Spleen (tissue), 11 donors: ENCODE measurements at regions not wholly inside any gene's neighbourhood (a gene's known extent, or its start where the extent isn't known, plus 50 kb on each side); places are given as distances from the start of the nearest gene placed in this dataset.

Source experiments
- DNase-seq: peaks from one replicate; pipeline ENCODE4 v3.0.0-alpha.2; 2020
- H3K27ac ChIP-seq, 8 donors: fragments of 200-600 bp; sonication (generic) in 7 of 8; 1 replicate in 4 of 8; 2 replicates in 4 of 8; pipeline versions ENCODE4 v1.5.0 to v1.8.0; 2016 to 2021; ENCODE audit warnings: inconsistent platforms in 4 of 8, mild to moderate bottlenecking in 4 of 8, moderate library complexity in 1 of 8
- H3K27me3 ChIP-seq, 7 donors: fragments of 200-600 bp; sonication (generic) in 6 of 7; replicated peaks in 1 of 7; 1 replicate in 4 of 7; 2 replicates in 3 of 7; pipeline versions ENCODE4 v1.5.0 to v1.8.0; 2016 to 2021; ENCODE audit warnings: inconsistent platforms in 3 of 7, mild to moderate bottlenecking in 1 of 7
- H3K36me3 ChIP-seq, 6 donors: fragments of 200-600 bp; sonication (generic) in 5 of 6; 1 replicate in 4 of 6; 2 replicates in 2 of 6; pipeline versions ENCODE4 v1.5.0 to v1.8.0; 2016 to 2021; ENCODE audit warnings: inconsistent platforms in 2 of 6
- H3K4me1 ChIP-seq, 6 donors: fragments of 200-600 bp; sonication (generic) in 5 of 6; 1 replicate in 3 of 6; 2 replicates in 3 of 6; pipeline versions ENCODE4 v1.5.0 to v1.8.0; 2016 to 2021; ENCODE audit warnings: inconsistent platforms in 3 of 6
- H3K4me3 ChIP-seq, 8 donors: fragments of 200-600 bp; sonication (generic) in 7 of 8; 1 replicate in 4 of 8; 2 replicates in 4 of 8; pipeline versions ENCODE4 v1.5.0 to v1.8.0; 2016 to 2021; ENCODE audit warnings: inconsistent platforms in 4 of 8, mild to moderate bottlenecking in 4 of 8, moderate library complexity in 2 of 8
- H3K9me3 ChIP-seq, 8 donors: fragments of 200-600 bp; sonication (generic) in 7 of 8; 1 replicate in 4 of 8; 2 replicates in 4 of 8; pipeline versions ENCODE4 v1.5.0 to v1.8.0; 2016 to 2021; ENCODE audit warnings: inconsistent platforms in 4 of 8
- POLR2A ChIP-seq, 3 donors: fragments of 450-650 bp; IDR thresholded peaks; one replicate each; pipeline ENCODE4 v1.5.1; 2017; ENCODE audit warnings: antibody characterized with exemption in 3 of 3, mild to moderate bottlenecking in 1 of 3
- POLR2AphosphoS5 ChIP-seq, 3 donors: sonication (generic); formaldehyde crosslinking; IDR thresholded peaks; one replicate each; pipeline ENCODE4 v1.5.1; 2017; ENCODE audit warnings: antibody characterized with exemption in 3 of 3
- WGBS, 5 donors: extraction: QIAGEN DNeasy Blood & Tissue Kit in 3 of 5; methylation state at CpG; one replicate each; pipeline versions ENCODE4 v1.1.5 to v1.1.7; 2013 to 2018; 5-methylcytosine and 5-hydroxymethylcytosine counted together
- intact Hi-C: fragments of 100-400 bp; cut with DNase I; formaldehyde crosslinking; loops from one replicate; pipeline ENCODE4 v1.15.0; 2023; ENCODE audit warnings: low total_unique reads
- TF ChIP-seq, protein P1 (sequence below), 11 experiments: fragments of 200-600 bp in 7 of 11; fragments of 450-650 bp in 4 of 11; sonication (generic) in 4 of 11; IDR thresholded peaks in 8 of 11; conservative IDR thresholded peaks in 3 of 11; 1 replicate in 7 of 11; 2 replicates in 4 of 11; pipeline versions ENCODE4 v1.4.0 to v1.8.0; 2016 to 2021; ENCODE audit warnings: antibody characterized with exemption in 11 of 11, inconsistent platforms in 4 of 11, mild to moderate bottlenecking in 1 of 11
- donor health status: healthy with polysubstance abuse.
- donor health status: DM: no; HTN: no; CAD: no; lungs with moderate emphysema.
- donor health status: DM: no; HTN: no; CAD: no.
- donor health status: Bipolar disorder and iron deficiency.
- donor health status: healthy.
- donor health status: DM: no; HTN: no; CAD: no.
- donor health status: DM: yes; HTN: yes; CAD: no.

GRCh38 chr2:7239078-7239477 lies 321.9 kb downstream of the RNF144A start:
- Histone ChIP-seq H3K27me3 (no peaks in the 10 kb centered on the region), H3K4me3 (no peak overlapping the region), H3K27ac (no peak overlapping the region), H3K4me1 (peaks cover 0 to 12% (median 0%) of the 10 kb centered on the region in 6 donors), H3K9me3 (no peaks in the 10 kb centered on the region), H3K36me3 (no peaks in the 10 kb centered on the region)
- TF ChIP-seq POLR2AphosphoS5 (IDR thresholded peaks at IDR 0.05): no peak
- TF ChIP-seq, protein P1, sequence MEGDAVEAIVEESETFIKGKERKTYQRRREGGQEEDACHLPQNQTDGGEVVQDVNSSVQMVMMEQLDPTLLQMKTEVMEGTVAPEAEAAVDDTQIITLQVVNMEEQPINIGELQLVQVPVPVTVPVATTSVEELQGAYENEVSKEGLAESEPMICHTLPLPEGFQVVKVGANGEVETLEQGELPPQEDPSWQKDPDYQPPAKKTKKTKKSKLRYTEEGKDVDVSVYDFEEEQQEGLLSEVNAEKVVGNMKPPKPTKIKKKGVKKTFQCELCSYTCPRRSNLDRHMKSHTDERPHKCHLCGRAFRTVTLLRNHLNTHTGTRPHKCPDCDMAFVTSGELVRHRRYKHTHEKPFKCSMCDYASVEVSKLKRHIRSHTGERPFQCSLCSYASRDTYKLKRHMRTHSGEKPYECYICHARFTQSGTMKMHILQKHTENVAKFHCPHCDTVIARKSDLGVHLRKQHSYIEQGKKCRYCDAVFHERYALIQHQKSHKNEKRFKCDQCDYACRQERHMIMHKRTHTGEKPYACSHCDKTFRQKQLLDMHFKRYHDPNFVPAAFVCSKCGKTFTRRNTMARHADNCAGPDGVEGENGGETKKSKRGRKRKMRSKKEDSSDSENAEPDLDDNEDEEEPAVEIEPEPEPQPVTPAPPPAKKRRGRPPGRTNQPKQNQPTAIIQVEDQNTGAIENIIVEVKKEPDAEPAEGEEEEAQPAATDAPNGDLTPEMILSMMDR (IDR thresholded peaks at IDR 0.05 in 8 of 11, conservative IDR thresholded peaks at IDR 0.05 in 3 of 11): no peak
- TF ChIP-seq POLR2A (IDR thresholded peaks at IDR 0.05): no peak
- DNase-seq: no peak
- intact Hi-C loops: no loop called here
- 74 to 93% (median 79%) methylated on average over 3 of the region's 3 CpGs for WGBS, 5 donors

DNA sequence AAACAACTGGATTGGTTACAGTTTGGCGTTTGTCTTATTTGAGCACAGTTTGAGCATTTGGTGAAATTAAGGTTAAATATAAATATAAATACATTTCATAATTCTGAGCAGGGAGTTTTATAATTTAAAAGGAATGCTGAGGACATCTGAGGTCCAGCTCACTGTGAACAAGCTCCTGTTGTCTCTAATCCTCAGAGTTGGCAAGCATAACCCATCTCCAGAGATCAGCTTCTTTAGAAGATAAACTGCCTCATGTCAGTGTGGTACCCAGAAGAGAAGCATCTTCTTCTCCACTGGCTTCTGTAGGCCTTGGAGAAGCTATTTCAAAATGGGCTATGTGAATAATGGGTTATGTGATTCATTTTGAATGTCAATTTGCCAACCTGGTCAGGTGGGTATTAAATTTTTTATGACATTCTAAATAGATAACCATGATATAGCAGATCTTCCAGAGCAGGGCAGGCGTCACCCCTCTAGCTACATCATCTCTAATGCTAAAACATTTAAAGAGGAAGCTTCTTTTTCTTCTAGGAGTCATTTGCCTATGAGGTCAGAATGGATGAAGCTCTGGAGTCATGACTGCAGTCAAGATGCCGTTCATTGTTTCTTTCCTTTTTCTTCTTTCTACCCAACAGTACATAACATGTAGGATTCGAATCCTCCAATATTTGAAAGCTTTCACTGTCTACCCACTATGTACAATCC lies 324.0 kb downstream of the RNF144A start:
- DNase-seq: no peak
- no peaks in the 10 kb centered on the region for H3K36me3 ChIP-seq
- TF ChIP-seq, protein P1 (IDR thresholded peaks at IDR 0.05 in 8 of 11, conservative IDR thresholded peaks at IDR 0.05 in 3 of 11): no peak
- TF ChIP-seq POLR2A (IDR thresholded peaks at IDR 0.05) (no peak), POLR2AphosphoS5 (IDR thresholded peaks at IDR 0.05) (no peak)
- intact Hi-C loops: no loop called here
- H3K4me1 ChIP-seq: peaks cover 0 to 12% (median 0%) of the 10 kb centered on the region in 6 donors
- H3K4me3 ChIP-seq: no peak overlapping the region
- no peaks in the 10 kb centered on the region for H3K27me3 ChIP-seq
- H3K27ac ChIP-seq: no peak overlapping the region
- WGBS, 5 donors: 81 to 91% (median 89%) methylated on average over 4 of the region's 4 CpGs
- no peaks in the 10 kb centered on the region for H3K9me3 ChIP-seq

DNA sequence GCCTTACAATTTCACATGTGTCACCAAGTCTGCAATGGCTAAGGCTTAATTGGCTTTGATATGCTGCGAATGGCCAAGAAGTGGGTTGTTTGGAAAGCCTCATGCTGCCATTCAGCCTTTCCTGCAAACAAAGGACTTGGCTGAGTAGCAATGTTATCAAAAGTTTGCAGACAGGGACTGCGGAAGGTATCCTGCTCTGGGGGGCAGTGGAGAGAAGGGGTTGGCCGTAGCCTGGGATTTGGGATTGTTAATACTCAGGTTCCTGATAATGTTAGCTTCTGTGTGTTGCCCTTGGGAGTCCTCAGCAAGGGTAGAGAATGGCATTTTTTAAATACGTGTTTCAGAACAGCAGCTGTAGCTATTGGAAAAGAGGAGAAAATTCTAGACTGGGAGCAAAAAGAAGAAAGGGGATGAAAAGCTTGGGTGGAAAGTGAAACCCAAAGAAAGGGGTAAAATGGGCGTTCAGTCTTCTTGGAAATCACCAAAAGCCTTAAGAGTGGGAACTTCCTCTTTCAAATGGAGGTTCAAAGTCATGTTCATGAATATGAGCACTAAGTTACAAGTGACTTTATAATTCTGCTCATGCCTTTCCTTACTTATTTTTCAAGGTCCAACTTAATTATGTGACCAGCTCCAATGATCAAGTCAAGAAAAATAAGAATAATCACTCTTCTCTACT lies 325.1 kb downstream of the RNF144A start:
- Histone ChIP-seq H3K9me3 (no peaks in the 10 kb centered on the region), H3K36me3 (no peaks in the 10 kb centered on the region), H3K27me3 (no peaks in the 10 kb centered on the region), H3K4me3 (no peak overlapping the region), H3K4me1 (peaks cover 0 to 12% (median 0%) of the 10 kb centered on the region in 6 donors), H3K27ac (peak overlapping the region in 1 of 8 donors; percentile 47)
- intact Hi-C loops: no loop called here
- DNase-seq: no peak
- 73 to 79% (median 76%) methylated on average over 5 of the region's 5 CpGs for WGBS, 5 donors
- TF ChIP-seq, protein P1 (IDR thresholded peaks at IDR 0.05 in 8 of 11, conservative IDR thresholded peaks at IDR 0.05 in 3 of 11): no peak
- no peak for TF ChIP-seq POLR2AphosphoS5 (IDR thresholded peaks at IDR 0.05)
- no peak for TF ChIP-seq POLR2A (IDR thresholded peaks at IDR 0.05)

DNA sequence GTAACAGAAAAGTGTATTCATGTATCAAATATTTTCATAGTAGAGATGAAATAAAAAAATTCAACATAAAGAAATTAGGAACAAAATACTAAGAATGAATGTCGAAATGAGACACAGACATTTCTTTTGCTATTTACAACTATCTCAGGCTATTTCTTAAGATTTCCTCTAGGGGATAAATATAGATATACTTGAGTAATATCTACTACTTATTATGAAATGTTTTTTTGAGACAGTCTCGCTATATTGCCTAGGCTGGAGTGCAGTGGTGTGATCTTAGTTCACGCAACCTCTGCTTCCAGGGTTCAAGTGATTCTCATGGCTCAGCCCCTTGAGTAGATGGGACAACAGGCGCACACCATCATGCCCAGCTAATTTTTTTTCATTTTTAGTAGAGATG lies 326.1 kb downstream of the RNF144A start:
- H3K4me1 ChIP-seq: peaks cover 0 to 12% (median 0%) of the 10 kb centered on the region in 6 donors
- no peaks in the 10 kb centered on the region for H3K27me3 ChIP-seq
- H3K27ac ChIP-seq: peak overlapping the region in 1 of 8 donors; percentile 47
- intact Hi-C loops: no loop called here
- no peaks in the 10 kb centered on the region for H3K36me3 ChIP-seq
- no peaks in the 10 kb centered on the region for H3K9me3 ChIP-seq
- WGBS, 5 donors: 49 to 79% (median 54%) methylated on average over 4 of the region's 4 CpGs
- H3K4me3 ChIP-seq: no peak overlapping the region
- DNase-seq: no peak
- TF ChIP-seq, protein P1 (IDR thresholded peaks at IDR 0.05 in 8 of 11, conservative IDR thresholded peaks at IDR 0.05 in 3 of 11): no peak
- TF ChIP-seq POLR2AphosphoS5 (IDR thresholded peaks at IDR 0.05): no peak
- no peak for TF ChIP-seq POLR2A (IDR thresholded peaks at IDR 0.05)
